GM18502 (cell line): ENCODE measurements at regions not wholly inside any gene's neighbourhood (a gene's known extent, or its start where the extent isn't known, plus 50 kb on each side); places are given as distances from the start of the nearest gene placed in this dataset.
"Not testable (repeated sequence)": the region's sequence is repeated elsewhere in the genome, so short reads cannot be mapped to it uniquely, and the experiment has no call there.

Experiments
- ATAC-seq: cut with Tn5 transposase; IDR thresholded peaks from one replicate; pipeline ENCODE4 v1.9.1; 2021; ENCODE audit warnings: mild to moderate bottlenecking; ENCODE audit not compliant: unreplicated experiment, poor library complexity

- no peak for ATAC-seq
These were observed 305.9 kb upstream of the G2E3 start for GRCh38 chr14:30252783-30253674.

- no peak for ATAC-seq
These were observed 302.3 kb upstream of the G2E3 start for GRCh38 chr14:30256627-30257026.

- ATAC-seq, result no peak
These were observed 300.9 kb upstream of the G2E3 start for GRCh38 chr14:30257946-30258661.

GRCh38 chr14:30260833-30261607 lies 297.9 kb upstream of the G2E3 start:
- no peak for ATAC-seq

- no peak for ATAC-seq
These were observed 294.8 kb upstream of the G2E3 start for GRCh38 chr14:30264161-30264560.

GRCh38 chr14:30266290-30266689 lies 292.7 kb upstream of the G2E3 start:
- no peak for ATAC-seq

GRCh38 chr14:30267141-30267540 lies 291.8 kb upstream of the G2E3 start:
- ATAC-seq, result no peak

GRCh38 chr14:30270200-30271161 lies 288.5 kb upstream of the G2E3 start:
- ATAC-seq, result peak; percentile 100

GRCh38 chr14:30271811-30272323 lies 287.1 kb upstream of the G2E3 start:
- ATAC-seq, result no peak

GRCh38 chr14:30272848-30273832 lies 285.8 kb upstream of the G2E3 start:
- ATAC-seq, result no peak

GRCh38 chr14:30275604-30276003 lies 283.4 kb upstream of the G2E3 start:
- no peak for ATAC-seq

- ATAC-seq, result no peak
These were observed 281.7 kb upstream of the G2E3 start for GRCh38 chr14:30277268-30277667.

GRCh38 chr14:30278856-30279255 lies 280.1 kb upstream of the G2E3 start:
- ATAC-seq, result not testable (repeated sequence)

- ATAC-seq, result peak; percentile 80
These were observed 275.0 kb upstream of the G2E3 start for GRCh38 chr14:30283822-30284446.

- no peak for ATAC-seq
These were observed 274.1 kb upstream of the G2E3 start for GRCh38 chr14:30284808-30285207.

GRCh38 chr14:30287579-30288445 lies 271.1 kb upstream of the G2E3 start:
- ATAC-seq, result no peak

- ATAC-seq, result no peak
These were observed 269.0 kb upstream of the G2E3 start for GRCh38 chr14:30290001-30290400.
